ENCODE measurements at regions not wholly inside any gene's neighbourhood (a gene's known extent, or its start where the extent isn't known, plus 50 kb on each side); places are given as distances from the start of the nearest gene placed in this dataset.

DNA sequence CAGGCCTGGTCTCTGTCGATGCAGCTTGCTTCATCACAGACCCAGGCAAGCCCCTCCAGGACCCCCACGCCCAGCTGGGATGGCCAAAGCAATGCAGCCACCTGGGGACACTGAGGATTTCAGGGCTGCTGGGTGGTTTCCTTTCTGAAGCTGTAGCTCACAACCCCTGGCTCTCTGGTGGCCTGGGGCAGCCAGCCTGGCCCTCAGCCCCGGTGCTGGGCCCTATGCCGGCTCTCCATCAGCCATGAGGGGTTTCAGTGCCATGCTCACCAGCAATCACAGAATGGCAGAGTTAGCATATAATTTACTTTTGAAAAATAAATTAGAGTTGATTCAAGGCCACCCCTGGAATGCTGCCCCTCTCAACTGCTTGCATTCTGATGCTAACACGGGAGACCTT lies 150.2 kb upstream of the UNC5B start:
- TF ChIP-seq, protein P1, sequence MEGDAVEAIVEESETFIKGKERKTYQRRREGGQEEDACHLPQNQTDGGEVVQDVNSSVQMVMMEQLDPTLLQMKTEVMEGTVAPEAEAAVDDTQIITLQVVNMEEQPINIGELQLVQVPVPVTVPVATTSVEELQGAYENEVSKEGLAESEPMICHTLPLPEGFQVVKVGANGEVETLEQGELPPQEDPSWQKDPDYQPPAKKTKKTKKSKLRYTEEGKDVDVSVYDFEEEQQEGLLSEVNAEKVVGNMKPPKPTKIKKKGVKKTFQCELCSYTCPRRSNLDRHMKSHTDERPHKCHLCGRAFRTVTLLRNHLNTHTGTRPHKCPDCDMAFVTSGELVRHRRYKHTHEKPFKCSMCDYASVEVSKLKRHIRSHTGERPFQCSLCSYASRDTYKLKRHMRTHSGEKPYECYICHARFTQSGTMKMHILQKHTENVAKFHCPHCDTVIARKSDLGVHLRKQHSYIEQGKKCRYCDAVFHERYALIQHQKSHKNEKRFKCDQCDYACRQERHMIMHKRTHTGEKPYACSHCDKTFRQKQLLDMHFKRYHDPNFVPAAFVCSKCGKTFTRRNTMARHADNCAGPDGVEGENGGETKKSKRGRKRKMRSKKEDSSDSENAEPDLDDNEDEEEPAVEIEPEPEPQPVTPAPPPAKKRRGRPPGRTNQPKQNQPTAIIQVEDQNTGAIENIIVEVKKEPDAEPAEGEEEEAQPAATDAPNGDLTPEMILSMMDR (optimal IDR thresholded peaks at IDR 0.05 in 1 of 3, IDR thresholded peaks at IDR 0.05 in 1 of 3, conservative IDR thresholded peaks at IDR 0.05 in 1 of 3; ENCODE audit: extremely low read depth in 1 of 3, insufficient read depth in 2 of 3, low read length in 3 of 3): no peak
- no peak for TF ChIP-seq EZH2 (IDR thresholded peaks at IDR 0.05; ENCODE audit: low read length)

Data from keratinocyte (primary cell).